PC-9 (cell line): ENCODE measurements at regions not wholly inside any gene's neighbourhood (a gene's known extent, or its start where the extent isn't known, plus 50 kb on each side); places are given as distances from the start of the nearest gene placed in this dataset.
"Not testable (repeated sequence)": the region's sequence is repeated elsewhere in the genome, so short reads cannot be mapped to it uniquely, and the experiment has no call there.

Source experiments
- BruUV-seq: library from RNA; stranded (reverse); fragments of 400-500 nt; replicated peaks from 2 replicates; lab custom pipeline; 2021; lab: Mats Ljungman, UMichigan
- CTCF ChIA-PET: fragments of 300-600 bp; sonication (Branson Sonifier 250); formaldehyde crosslinking; loops from one replicate; lab custom pipeline; 2022; ENCODE audit warnings: antibody characterized with exemption; lab: Charles Lee
- POLR2A ChIA-PET: fragments of 300-600 bp; sonication (Branson Sonifier 250); formaldehyde crosslinking; loops from one replicate; lab custom pipeline; 2022; ENCODE audit warnings: antibody characterized with exemption; ENCODE audit not compliant: unreplicated experiment; lab: Charles Lee
- DNase-seq, 2 experiments: peaks; one replicate each; pipeline versions ENCODE4 v3.0.0 to v3.0.0-alpha.2; 2015 to 2022; ENCODE audit warnings: mixed read lengths in 1 of 2
- H2AFZ ChIP-seq: fragments of 200-600 bp; sonication (generic); 2 replicates; pipeline ENCODE4 v1.8.1; 2017; ENCODE audit warnings: antibody characterized with exemption
- H3F3A ChIP-seq: fragments of 200-600 bp; sonication (generic); 2 replicates; pipeline ENCODE4 v1.8.1; 2017; ENCODE audit warnings: antibody characterized with exemption, mild to moderate bottlenecking, low read depth; ENCODE audit not compliant: insufficient read depth
- H3K27ac ChIP-seq: fragments of 200-600 bp; sonication (generic); 2 replicates; pipeline ENCODE4 v1.6.1; 2016; ENCODE audit warnings: mixed run types
- H3K27me3 ChIP-seq: fragments of 200-600 bp; sonication (generic); 2 replicates; pipeline ENCODE4 v1.6.1; 2016; ENCODE audit warnings: low read depth, mixed run types; ENCODE audit not compliant: insufficient read depth
- H3K36me3 ChIP-seq: fragments of 200-600 bp; sonication (generic); 2 replicates; pipeline ENCODE4 v1.6.1; 2016; ENCODE audit warnings: low read depth, mixed run types
- H3K4me1 ChIP-seq: fragments of 200-600 bp; sonication (generic); replicated peaks from 2 replicates; pipeline ENCODE4 v1.6.1; 2016; ENCODE audit warnings: mixed run types; ENCODE audit not compliant: insufficient read depth
- H3K4me2 ChIP-seq: fragments of 200-600 bp; sonication (generic); 2 replicates; pipeline ENCODE4 v1.6.1; 2017; ENCODE audit warnings: mixed run types
- H3K4me3 ChIP-seq: fragments of 200-600 bp; sonication (generic); 2 replicates; pipeline ENCODE4 v1.6.1; 2016; ENCODE audit warnings: mixed run types
- H3K79me2 ChIP-seq: fragments of 200-600 bp; sonication (generic); 2 replicates; pipeline ENCODE4 v1.6.1; 2017; ENCODE audit warnings: low read depth, mixed run types
- H3K9me2 ChIP-seq: fragments of 200-600 bp; sonication (generic); 2 replicates; pipeline ENCODE4 v1.8.1; 2017; ENCODE audit warnings: mild to moderate bottlenecking; ENCODE audit not compliant: insufficient read depth
- H3K9me3 ChIP-seq: fragments of 200-600 bp; sonication (generic); 2 replicates; pipeline ENCODE4 v1.8.1; 2016; ENCODE audit warnings: low read depth; ENCODE audit not compliant: insufficient read depth
- H4K20me1 ChIP-seq: fragments of 200-600 bp; sonication (generic); 2 replicates; pipeline ENCODE4 v1.8.1; 2017; ENCODE audit not compliant: insufficient read depth
- EZH2 ChIP-seq: fragments of 200-600 bp; sonication (generic); IDR thresholded peaks from 2 replicates; pipeline ENCODE4 v1.8.0; 2017; ENCODE audit warnings: antibody characterized with exemption, low read depth
- intact Hi-C: fragments of 100-400 bp; cut with micrococcal nuclease; formaldehyde crosslinking; loops from one replicate; pipeline ENCODE4 v1.10.0; 2022; ENCODE audit not compliant: unreplicated experiment
- TF ChIP-seq, protein P1 (sequence below): fragments of 200-600 bp; sonication (generic); conservative IDR thresholded peaks from 2 replicates; pipeline ENCODE4 v1.6.1; 2017; ENCODE audit warnings: mixed run types, antibody characterized with exemption, mild to moderate bottlenecking, moderate library complexity

DNA sequence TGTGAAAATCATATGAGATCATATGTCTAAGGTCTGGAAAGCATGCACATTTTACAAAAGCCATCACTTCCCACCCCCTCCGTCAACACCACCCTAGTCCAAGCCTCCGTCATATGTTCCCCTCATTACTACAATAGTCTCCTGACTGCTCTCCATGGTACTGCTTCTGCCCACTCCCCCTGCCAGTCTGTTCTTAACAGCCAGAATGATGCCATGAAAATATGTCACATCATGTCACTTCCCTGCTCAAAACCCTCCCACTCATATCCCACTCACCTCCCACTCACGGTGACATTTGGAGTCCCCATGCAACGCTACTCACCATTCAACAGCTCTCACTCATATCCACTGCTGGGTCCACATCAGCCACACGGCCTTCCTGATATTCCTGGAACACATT is 432.3 kb downstream of the XYLT1 start:
- no peaks in the 10 kb centered on the region for H4K20me1 ChIP-seq
- H2AFZ ChIP-seq = no peak overlapping the region
- CTCF ChIA-PET = no interaction called here
- POLR2A ChIA-PET = no interaction called here
- H3K36me3 ChIP-seq = no peaks in the 10 kb centered on the region
- no peak for DNase-seq
- H3K9me2 ChIP-seq = no peaks in the 10 kb centered on the region
- no peaks in the 10 kb centered on the region for H3F3A ChIP-seq
- no peak overlapping the region for H3K27ac ChIP-seq
- BruUV-seq = no TSS peak
- H3K4me3 ChIP-seq = no peak overlapping the region
- no peaks in the 10 kb centered on the region for H3K9me3 ChIP-seq
- no peak for TF ChIP-seq EZH2
- TF ChIP-seq, protein P1, sequence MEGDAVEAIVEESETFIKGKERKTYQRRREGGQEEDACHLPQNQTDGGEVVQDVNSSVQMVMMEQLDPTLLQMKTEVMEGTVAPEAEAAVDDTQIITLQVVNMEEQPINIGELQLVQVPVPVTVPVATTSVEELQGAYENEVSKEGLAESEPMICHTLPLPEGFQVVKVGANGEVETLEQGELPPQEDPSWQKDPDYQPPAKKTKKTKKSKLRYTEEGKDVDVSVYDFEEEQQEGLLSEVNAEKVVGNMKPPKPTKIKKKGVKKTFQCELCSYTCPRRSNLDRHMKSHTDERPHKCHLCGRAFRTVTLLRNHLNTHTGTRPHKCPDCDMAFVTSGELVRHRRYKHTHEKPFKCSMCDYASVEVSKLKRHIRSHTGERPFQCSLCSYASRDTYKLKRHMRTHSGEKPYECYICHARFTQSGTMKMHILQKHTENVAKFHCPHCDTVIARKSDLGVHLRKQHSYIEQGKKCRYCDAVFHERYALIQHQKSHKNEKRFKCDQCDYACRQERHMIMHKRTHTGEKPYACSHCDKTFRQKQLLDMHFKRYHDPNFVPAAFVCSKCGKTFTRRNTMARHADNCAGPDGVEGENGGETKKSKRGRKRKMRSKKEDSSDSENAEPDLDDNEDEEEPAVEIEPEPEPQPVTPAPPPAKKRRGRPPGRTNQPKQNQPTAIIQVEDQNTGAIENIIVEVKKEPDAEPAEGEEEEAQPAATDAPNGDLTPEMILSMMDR = no peak
- no peaks in the 10 kb centered on the region for H3K4me1 ChIP-seq
- H3K79me2 ChIP-seq = no peaks in the 10 kb centered on the region
- H3K4me2 ChIP-seq = no peak overlapping the region
- intact Hi-C loops = no loop called here
- peaks cover 6% of the 10 kb centered on the region; the same call in 1 of the 2 replicates for H3K27me3 ChIP-seq

DNA sequence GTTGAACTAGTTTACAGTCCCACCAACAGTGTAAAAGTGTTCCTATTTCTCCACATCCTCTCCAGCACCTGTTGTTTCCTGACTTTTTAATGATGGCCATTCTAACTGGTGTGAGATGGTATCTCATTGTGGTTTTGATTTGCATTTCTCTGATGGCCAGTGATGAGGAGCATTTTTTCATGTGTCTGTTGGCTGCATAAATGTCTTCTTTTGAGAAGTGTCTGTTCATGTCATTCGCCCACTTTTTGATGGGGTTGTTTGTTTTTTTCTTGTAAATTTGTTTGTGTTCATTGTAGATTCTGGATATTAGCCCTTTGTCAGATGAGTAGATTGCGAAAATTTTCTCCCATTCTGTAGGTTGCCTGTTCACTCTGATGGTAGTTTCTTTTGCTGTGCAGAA is 421.7 kb downstream of the XYLT1 start:
- BruUV-seq, H3K79me2 ChIP-seq, H3K4me2 ChIP-seq, H3F3A ChIP-seq, H3K36me3 ChIP-seq, H3K9me2 ChIP-seq, POLR2A ChIA-PET, H3K27me3 ChIP-seq, H3K4me3 ChIP-seq, H2AFZ ChIP-seq, H3K27ac ChIP-seq, H4K20me1 ChIP-seq, H3K9me3 ChIP-seq, DNase-seq, intact Hi-C loops, H3K4me1 ChIP-seq, CTCF ChIA-PET: not testable (repeated sequence)

DNA sequence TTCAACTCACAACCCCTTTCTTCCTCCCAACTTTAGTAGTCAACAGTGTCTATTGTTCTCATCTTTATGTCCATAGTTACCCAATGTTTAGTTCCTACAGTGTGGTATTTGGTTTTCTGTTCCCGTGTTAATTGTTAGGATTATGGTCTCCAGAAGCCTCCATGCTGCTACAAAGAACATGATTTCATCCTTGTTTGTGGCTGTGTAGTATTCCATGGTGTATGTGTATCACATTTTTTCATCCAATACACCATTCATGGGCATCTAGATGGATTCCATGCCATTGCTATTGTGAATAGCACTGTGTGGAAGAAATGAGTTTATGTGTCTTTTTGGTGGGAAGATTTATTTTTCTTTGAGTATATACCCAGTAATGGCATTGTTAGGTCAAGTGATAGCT is 420.3 kb downstream of the XYLT1 start:
- no peak overlapping the region for H3K27ac ChIP-seq
- intact Hi-C loops = no loop called here
- DNase-seq = no peak
- ChIA-PET POLR2A (no interaction called here), CTCF (no interaction called here)
- H3K9me2 ChIP-seq = no peaks in the 10 kb centered on the region; the same call in none of the 2 replicates
- H3K9me3 ChIP-seq = no peaks in the 10 kb centered on the region
- H3K4me2 ChIP-seq = no peak overlapping the region
- TF ChIP-seq EZH2 = no peak
- TF ChIP-seq, protein P1 = no peak
- no peaks in the 10 kb centered on the region for H4K20me1 ChIP-seq
- H2AFZ ChIP-seq = no peak overlapping the region
- H3K4me3 ChIP-seq = no peak overlapping the region
- no peaks in the 10 kb centered on the region for H3K27me3 ChIP-seq
- no peaks in the 10 kb centered on the region for H3K4me1 ChIP-seq
- no peaks in the 10 kb centered on the region for H3K79me2 ChIP-seq
- no TSS peak for BruUV-seq
- no peaks in the 10 kb centered on the region for H3K36me3 ChIP-seq
- no peaks in the 10 kb centered on the region for H3F3A ChIP-seq
